ENCODE measurements at regions not wholly inside any gene's neighbourhood (a gene's known extent, or its start where the extent isn't known, plus 50 kb on each side); places are given as distances from the start of the nearest gene placed in this dataset.

DNA sequence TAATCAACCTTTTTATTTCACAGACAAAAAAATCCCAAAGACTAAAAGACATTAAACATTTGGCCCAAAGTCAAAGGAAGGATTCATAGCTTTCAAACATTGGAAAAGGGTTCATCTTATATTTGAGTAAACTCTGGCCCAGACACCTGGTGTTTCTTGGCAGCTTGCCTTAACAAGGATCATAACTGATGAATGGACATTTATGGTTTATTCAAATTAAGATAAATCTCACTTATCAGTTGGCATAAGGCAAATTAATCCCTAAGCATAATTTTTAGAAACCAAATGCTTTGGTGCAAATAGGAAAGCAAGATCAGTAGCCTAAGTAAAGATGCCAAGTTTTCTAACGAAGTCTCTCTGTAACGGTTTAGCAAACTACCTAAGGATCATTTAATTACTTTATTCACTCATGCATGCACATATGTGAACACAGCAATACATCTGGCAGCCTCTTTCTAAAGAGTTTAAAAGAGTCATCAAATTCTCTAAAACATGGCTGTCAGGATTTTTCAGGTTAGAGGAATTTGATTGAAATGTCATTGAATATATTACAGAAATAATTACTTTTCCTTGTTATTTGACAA, 323.4 kb upstream of the RBMS1 start:
- Histone ChIP-seq H3K36me3 (no peaks in the 10 kb centered on the region), H3K27me3 (no peaks in the 10 kb centered on the region), H3K4me3 (no peak overlapping the region), H3K27ac (no peak overlapping the region), H3K4me1 (peaks cover 0 to 6% (median 0%) of the 10 kb centered on the region in 4 donors), H3K9me3 (no peaks in the 10 kb centered on the region)
- intact Hi-C loops (cut with DNase I) = loop anchor here (10.0 kb wide), 1 partner anchor 552 kb away; no protein-coding TSS in a partner anchor
- DNase-seq = no peak
- TF ChIP-seq POLR2AphosphoS5 (IDR thresholded peaks at IDR 0.05) = no peak
- TF ChIP-seq, protein P1, sequence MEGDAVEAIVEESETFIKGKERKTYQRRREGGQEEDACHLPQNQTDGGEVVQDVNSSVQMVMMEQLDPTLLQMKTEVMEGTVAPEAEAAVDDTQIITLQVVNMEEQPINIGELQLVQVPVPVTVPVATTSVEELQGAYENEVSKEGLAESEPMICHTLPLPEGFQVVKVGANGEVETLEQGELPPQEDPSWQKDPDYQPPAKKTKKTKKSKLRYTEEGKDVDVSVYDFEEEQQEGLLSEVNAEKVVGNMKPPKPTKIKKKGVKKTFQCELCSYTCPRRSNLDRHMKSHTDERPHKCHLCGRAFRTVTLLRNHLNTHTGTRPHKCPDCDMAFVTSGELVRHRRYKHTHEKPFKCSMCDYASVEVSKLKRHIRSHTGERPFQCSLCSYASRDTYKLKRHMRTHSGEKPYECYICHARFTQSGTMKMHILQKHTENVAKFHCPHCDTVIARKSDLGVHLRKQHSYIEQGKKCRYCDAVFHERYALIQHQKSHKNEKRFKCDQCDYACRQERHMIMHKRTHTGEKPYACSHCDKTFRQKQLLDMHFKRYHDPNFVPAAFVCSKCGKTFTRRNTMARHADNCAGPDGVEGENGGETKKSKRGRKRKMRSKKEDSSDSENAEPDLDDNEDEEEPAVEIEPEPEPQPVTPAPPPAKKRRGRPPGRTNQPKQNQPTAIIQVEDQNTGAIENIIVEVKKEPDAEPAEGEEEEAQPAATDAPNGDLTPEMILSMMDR (IDR thresholded peaks at IDR 0.05) = no peak
- 14 to 58% methylated on average over 2 of the region's 2 CpGs for WGBS, 2 donors

DNA sequence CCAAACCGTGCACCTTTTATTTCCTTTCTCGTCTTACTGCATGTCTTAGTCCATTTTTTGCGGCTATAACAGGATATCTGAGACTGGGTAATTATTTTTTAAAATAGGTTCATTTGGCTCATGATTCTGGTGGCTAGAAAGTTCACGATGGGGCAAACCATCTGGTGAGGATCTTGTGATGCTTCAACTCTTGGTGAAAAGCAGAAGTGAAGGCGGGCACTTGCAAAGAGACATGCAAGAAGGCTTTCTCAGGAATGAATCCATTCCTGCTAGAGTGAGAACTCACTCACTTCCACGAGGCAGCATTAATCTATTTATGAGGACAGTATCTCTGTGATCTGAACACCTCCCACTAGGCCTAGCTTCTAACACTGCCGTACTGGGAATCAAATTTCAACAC, 327.1 kb upstream of the RBMS1 start:
- Histone ChIP-seq H3K36me3 (no peaks in the 10 kb centered on the region), H3K9me3 (peaks cover 0 to 8% (median 3%) of the 10 kb centered on the region in 4 donors), H3K27me3 (no peaks in the 10 kb centered on the region), H3K4me3 (no peak overlapping the region), H3K27ac (no peak overlapping the region), H3K4me1 (peaks cover 0 to 6% (median 0%) of the 10 kb centered on the region in 4 donors)
- TF ChIP-seq POLR2A (IDR thresholded peaks at IDR 0.05) (no peak), EP300 (IDR thresholded peaks at IDR 0.05) (no peak), POLR2AphosphoS5 (IDR thresholded peaks at IDR 0.05) (no peak)
- TF ChIP-seq, protein P1 (IDR thresholded peaks at IDR 0.05) = no peak
- intact Hi-C loops (cut with DNase I) = no loop called here
- 78 to 82% methylated on average over 7 of the region's 7 CpGs for WGBS, 2 donors
- DNase-seq = no peak

DNA sequence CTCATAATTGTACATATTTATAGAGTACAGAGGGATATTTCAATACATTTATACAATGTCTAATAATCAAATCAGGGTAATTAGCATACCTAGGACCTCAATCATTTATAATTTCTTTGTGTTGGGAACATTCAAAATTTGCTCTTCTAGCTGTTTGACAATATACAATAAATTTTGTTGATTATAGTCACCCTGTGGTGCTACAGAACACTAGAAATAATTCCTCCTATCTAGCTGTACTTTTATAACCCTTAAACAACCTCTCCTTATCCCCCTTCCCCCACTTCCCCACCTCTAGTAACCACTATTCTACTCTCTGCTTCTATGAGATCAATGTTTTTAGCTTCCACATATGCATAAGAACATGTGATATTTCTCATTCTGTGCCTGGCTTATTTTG, 328.4 kb upstream of the RBMS1 start:
- H3K4me3 ChIP-seq = no peak overlapping the region
- intact Hi-C loops (cut with DNase I) = no loop called here
- no peak overlapping the region for H3K27ac ChIP-seq
- TF ChIP-seq POLR2AphosphoS5 (IDR thresholded peaks at IDR 0.05) = no peak
- TF ChIP-seq, protein P1 (IDR thresholded peaks at IDR 0.05) = no peak
- TF ChIP-seq EP300 (IDR thresholded peaks at IDR 0.05) = no peak
- no peak for TF ChIP-seq POLR2A (IDR thresholded peaks at IDR 0.05)
- peaks cover 0 to 3% (median 0%) of the 10 kb centered on the region in 4 donors for H3K4me1 ChIP-seq
- H3K27me3 ChIP-seq = no peaks in the 10 kb centered on the region
- no peaks in the 10 kb centered on the region for H3K36me3 ChIP-seq
- no peak for DNase-seq
- H3K9me3 ChIP-seq = peaks cover 0 to 9% (median 4%) of the 10 kb centered on the region in 4 donors

DNA sequence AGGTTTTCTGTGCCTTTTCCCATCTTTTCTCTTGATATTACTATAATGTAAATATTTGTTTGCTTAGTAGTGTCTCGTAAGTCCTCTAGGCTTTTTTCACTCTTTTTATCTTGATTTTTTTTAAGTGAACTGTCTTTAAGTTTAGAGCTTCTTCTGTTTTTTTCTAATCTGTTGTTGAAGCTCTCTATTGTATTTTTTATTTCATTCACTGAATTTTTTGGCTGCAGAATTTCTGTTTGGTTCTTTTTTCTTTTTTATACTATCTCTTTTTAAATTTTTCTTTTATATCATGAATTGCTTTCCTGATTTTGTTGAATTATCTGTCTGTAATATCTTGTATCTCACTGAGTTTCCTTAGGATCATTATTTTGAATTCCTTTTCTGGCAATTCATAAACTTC, 331.8 kb upstream of the RBMS1 start:
- 88 to 89% methylated on average over 1 of the region's 1 CpG for WGBS, 2 donors
- Histone ChIP-seq H3K27ac (no peak overlapping the region), H3K4me3 (no peak overlapping the region), H3K27me3 (no peaks in the 10 kb centered on the region), H3K9me3 (peaks cover 0 to 10% (median 5%) of the 10 kb centered on the region in 4 donors), H3K36me3 (no peaks in the 10 kb centered on the region), H3K4me1 (no peaks in the 10 kb centered on the region)
- TF ChIP-seq POLR2AphosphoS5 (IDR thresholded peaks at IDR 0.05) = no peak
- TF ChIP-seq, protein P1 (IDR thresholded peaks at IDR 0.05) = no peak
- no peak for TF ChIP-seq EP300 (IDR thresholded peaks at IDR 0.05)
- no peak for TF ChIP-seq POLR2A (IDR thresholded peaks at IDR 0.05)
- intact Hi-C loops (cut with DNase I) = no loop called here
- no peak for DNase-seq

DNA sequence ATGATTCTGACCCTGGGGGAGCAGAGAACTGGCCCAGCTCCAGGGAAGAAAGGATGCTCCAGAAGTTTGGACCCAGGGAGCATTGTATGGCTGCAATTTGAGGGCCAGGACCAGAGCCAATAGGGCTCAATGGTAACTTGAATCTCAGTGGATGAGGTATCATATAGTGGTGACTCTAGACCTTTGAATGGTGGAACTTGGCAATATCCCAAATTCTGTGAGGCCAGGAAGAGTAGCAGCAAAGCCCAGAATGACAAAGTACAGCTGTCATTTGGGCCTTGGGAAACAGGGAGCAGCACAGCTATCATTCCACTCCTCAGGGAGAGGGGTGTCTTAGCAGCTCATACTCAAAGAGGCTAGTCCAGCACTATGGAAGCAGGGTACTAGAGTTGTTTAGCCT, 332.9 kb upstream of the RBMS1 start:
- intact Hi-C loops (cut with DNase I) = no loop called here
- H3K27me3 ChIP-seq = no peaks in the 10 kb centered on the region
- TF ChIP-seq EP300 (IDR thresholded peaks at IDR 0.05) (no peak), POLR2A (IDR thresholded peaks at IDR 0.05) (no peak), POLR2AphosphoS5 (IDR thresholded peaks at IDR 0.05) (no peak)
- TF ChIP-seq, protein P1 (IDR thresholded peaks at IDR 0.05) = no peak
- H3K27ac ChIP-seq = no peak overlapping the region
- peaks cover 0 to 10% (median 5%) of the 10 kb centered on the region in 4 donors for H3K9me3 ChIP-seq
- no peaks in the 10 kb centered on the region for H3K4me1 ChIP-seq
- H3K36me3 ChIP-seq = no peaks in the 10 kb centered on the region
- no peak overlapping the region for H3K4me3 ChIP-seq
- no peak for DNase-seq
